8988T (cell line): ENCODE measurements at regions not wholly inside any gene's neighbourhood (a gene's known extent, or its start where the extent isn't known, plus 50 kb on each side); places are given as distances from the start of the nearest gene placed in this dataset.

Experiments
- DNase-seq: peaks from one replicate; pipeline ENCODE4 v3.0.0; 2011

DNA sequence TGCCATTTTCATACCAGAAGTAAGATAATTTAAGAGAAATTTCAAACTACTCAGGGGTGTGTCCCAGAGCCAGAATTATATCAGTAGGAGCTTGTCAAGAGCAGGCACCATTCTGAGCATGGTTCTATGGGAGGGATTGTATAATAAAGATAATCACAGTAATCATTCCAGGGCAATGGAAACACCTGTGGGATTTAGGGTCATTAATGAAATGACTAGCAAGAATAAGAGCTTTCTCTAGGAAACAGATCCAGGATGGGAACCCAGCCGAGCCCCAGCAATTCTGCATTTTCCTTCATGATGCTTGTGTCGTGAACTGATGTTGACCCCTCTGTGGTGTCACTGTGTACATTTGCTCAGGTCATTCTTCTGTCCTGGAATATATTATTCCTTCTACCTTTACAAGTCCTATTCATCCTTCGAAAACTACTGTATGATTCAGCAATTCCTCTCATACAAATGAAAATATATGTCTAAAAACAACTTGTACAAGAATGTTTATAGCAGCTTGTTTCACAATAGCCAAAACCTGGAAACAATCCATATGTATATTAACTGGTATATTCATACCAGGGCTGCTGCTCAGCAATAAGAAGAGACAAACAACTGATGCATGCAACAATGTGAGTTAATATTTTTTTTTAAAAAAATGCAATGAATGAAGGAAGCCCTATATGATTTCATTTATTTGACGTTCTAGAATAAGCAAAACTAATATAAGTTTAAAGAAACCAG, 687.8 kb upstream of the KLHL29 start:
- no peak for DNase-seq

DNA sequence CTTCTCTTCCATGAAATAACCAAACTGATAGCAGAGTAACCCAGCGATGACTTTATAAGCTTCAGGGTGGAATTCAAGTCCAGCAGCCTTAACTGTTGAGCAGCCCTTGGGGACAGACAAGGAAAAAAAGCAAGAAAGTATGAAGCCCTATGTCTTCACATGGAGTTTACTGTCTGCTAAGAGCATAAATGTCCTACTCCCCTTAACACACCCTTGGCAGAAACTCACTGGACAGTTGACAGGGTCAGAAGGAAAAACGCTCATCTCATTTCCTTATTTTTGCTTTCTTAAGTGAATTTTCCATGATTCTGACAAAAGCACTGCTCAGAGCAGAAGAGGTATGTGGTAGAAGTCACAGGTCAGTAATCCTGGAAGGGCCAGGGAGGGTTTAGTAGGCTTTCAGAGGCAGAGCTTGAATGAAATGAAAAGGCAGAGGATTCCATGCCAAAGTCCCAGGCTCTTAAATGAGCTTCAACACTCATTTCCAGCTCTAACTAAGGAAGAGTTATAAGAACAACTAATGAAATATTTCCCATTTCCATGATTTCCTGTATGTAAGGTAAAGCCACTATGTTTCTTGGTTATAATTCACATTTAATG, 683.3 kb upstream of the KLHL29 start:
- no peak for DNase-seq

DNA sequence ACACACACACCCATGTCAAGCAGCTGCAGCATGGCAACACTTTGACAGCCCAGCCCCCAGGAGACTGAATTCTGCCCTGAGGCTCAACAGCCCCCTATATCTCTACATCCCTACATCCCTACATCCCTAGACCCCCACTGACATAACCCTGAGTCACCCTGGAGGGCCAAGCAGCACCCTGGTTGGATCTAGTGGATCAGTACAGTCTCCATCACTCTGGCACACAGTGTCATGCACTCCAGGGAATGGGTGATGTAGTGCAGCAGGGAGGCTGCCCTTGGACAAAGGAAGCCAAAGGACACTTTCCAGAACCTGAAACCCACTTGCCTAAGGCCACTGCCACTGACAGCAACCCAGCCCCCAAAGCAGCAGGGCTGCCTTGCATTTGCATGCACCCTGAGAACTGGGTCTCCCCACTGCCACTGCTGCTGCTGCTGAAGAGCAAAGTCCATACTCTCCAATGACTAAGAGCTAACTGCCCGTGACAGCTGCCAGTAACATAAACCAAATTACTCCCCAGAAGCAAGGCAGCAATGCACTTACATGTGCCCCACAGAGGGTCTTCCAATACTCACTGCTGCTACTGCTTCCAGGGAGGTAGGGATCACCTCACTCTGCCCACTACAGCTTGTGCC, 681.6 kb upstream of the KLHL29 start:
- no peak for DNase-seq

DNA sequence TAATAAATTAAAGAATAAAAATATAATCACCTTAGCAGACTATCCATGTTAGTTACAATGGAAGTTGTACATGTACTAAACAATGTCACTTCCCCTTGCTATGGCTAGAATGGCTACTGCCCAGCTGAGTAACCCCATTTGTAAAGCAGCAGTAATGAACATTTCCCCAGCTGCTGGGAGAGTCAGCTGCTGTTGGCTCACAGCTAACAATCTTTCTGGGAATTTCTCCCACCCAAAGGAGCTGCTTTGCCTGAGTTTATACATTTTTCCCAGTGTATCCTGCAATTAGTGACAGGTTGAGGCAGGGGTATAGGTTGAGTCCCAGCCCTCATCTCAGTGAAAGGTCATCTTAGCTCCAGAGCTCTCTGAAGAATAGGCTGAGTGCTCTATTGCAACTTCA, 665.6 kb upstream of the KLHL29 start:
- no peak for DNase-seq

DNA sequence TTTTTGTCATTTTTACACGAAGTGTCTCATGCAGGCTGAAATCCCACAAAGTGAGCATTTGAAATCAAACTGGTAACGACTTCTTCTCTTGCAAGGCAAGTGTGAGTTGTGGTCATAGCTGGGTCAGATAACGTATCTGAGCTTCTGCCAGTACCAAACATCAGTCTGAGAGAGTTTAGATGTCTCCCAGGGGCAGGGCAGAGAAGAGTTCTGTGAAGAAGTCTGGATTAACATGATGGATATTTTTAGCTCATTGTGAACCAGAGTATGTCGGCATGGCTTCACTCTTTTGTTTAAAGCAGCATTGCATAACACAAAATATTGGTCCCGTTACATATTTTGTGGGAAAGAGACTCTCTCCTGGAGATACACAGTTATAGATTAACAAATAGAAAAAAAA, 655.5 kb upstream of the KLHL29 start:
- no peak for DNase-seq

DNA sequence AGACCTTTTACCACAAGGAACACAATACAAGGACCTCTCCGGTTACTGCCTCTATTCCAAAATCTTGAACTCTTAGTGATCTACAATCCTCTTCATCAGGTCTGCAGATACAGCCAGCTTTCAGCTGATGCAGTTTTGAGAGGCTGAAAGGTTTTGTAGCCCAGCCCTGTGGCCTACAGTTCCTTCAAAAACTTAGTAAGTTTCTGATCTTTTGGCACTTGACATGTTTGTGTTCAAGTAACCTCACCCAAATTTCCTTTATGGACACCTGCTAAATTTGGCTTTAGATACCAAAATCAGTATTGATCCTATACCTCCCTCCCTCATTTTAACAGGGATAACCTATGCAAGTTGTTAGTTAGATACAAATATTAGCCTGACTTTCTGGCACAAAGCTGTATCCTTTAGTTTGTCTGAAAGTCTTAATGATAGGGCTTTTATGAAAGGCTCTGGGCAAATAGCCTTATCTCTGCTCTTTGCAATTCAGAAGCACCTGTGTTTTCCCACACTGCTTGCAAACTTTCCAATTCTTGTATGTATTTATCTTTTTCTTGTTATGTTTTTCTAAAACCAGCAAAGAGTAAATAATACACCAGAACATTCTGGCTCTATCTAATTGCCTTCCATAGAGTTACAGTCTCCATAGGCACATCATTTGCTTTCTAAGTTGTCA, 650.5 kb upstream of the KLHL29 start:
- no peak for DNase-seq

DNA sequence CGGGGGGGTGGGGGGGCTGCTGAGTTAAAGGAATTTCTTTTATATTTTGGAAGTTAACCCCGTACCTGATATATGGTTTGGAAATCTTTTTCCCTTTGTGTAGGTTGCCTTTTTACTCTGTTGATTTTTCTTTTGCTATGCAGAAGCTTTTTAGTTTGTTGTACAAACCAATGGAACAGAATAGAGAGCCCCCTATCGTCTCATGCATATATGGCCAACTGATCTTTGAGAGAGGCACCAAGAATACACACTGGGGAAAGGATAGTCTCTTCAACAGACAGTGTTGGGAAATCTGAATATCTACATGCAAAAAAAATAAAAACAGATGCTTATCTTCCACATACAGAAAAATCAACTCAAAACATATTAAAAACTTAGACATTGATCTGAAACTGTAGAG, 647.8 kb upstream of the KLHL29 start:
- DNase-seq, result no peak

DNA sequence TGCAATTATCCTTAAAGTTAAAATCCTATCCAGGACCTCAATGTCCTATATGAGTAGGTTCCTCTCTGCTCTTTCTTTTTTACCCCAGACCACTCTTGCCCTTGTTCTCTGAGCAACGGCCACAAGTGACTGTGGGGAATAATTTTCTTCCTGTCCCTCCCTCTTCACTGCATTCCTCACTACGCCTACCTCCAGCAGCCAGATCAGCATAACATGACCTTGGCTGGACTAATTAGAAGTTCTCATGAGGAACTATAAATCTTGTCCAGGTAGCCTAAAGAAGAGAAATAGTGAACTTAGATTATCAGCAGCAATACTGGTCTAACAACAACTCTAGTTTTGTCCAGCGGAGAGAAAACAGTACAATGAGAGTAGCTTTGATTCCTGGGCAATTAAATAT, 643.8 kb upstream of the KLHL29 start:
- no peak for DNase-seq

DNA sequence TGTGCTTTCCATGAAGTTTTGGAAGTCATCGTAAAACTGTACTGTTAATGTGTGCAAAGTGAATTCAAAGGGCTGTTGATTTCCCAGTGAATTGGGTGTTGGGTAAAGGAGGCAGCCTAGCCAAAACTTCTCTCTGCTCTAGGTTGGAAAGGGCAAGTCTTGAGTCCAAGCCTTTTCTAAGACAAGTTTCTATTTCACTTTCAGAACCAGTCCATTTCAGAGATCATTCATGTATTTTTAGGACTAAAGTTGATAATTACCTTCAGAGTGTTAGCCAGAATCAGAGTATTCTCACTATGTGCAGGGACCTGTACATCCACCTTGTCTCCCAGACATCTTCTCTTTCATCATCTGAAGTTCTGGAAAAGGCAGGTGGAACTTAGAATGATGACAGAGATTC, 636.1 kb upstream of the KLHL29 start:
- no peak for DNase-seq

DNA sequence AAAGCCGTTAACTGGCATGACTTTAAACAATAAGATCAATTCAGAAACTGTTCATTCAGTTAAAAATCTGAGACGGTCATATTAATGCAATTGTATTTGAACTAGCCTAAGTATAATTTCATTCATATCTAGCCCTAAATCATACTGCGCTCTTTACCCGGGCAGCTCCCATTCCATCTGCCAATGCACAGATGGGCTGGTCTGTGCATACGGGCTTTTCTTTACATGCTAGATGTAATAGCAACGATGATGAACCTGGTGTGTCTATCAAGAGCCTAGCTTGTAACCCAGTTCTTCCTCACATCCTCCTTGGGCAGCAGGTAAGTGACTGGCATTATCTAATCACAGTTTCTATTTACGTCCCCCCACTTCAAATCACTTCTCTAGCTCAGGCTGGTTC, 631.5 kb upstream of the KLHL29 start:
- DNase-seq, result no peak

DNA sequence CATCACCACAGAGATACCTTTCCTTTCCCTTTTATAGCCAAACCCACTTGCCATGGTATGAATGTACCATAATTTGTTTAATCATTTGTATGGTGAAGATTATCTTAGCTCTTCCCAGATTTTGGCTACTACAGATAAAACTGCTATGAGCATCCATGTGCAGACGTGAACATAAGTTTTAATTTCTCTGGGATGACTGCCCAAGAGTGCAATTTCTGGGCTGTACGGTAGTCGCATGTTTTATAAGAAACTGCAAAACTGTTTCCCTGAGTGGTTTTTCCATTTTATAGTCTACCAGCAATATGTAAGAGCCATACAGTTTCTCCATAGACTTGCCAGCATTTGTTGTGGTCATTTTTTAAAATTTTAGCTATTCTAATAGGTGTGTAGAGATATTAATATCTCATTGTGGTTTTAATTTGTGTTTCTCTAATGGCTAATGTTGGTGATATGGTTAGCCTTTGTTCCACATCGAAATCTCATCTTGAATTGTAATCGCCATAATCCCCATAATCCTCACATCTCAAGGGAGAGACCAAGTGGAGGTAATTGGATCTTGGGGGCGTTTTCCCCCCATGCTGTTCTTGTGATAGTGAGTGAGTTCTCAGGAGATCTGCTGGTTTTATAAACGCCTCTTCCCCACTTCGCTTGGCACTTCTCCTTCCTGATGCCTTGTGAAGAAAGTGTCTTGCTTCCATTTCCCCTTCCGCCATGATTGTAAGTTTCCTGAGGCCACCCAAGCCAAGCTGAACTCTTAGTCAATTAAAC, 628.5 kb upstream of the KLHL29 start:
- DNase-seq, result no peak

DNA sequence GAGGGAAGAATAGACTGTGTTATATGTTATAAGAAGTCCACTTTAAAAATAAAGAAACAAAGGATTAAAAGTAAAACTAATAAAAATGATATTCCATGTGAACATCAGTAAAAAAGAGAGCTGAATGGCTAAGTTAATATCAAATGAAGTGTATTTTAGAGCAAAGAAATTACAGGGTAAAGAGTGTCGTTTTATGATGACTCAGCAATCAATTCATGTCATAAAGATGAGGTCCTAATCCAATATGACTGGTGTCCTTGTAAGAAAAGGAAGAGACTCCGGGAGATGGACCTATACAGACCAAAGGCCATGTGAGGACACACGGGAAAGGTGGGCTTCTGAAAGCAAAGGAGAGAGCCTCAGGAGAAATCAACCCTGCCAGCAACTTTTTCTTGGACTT, 615.5 kb upstream of the KLHL29 start:
- DNase-seq, result no peak

DNA sequence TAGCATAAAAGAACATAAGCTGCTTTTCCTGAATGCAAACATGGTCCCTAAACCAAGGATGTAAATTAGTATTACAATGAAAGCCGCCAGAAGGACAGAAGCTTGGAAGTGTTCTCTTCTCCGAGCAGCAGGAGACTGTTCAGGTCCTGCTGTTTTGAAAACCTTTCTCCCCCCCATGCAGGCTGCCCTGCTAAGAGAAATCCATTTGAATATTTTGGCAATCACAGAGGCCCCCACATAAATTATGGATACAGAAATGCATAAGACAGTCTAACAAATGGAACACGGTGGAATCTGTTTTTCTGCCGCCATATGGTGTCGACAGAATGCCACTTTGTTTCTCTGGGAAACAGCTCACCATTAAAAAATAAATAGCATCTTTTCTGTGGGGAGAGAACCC, 600.4 kb upstream of the KLHL29 start:
- DNase-seq, result no peak

DNA sequence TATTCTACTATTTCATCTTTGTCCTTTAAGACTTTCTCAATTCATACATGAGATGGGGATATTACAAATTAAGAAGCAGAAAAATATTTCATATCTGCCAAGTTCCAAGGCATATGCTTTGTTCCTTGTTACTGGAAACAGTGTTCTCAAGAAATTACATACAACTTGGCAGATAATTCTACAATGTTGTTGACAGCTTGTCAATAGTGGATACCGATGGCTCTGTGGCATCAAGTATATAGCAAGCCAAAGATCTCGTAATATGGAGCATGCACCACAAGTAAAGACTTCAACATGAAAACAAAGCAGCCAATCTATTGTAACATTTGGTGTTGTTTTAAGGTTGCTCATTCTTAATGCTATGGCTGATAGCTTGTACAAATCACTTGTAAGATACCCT, 598.2 kb upstream of the KLHL29 start:
- no peak for DNase-seq

DNA sequence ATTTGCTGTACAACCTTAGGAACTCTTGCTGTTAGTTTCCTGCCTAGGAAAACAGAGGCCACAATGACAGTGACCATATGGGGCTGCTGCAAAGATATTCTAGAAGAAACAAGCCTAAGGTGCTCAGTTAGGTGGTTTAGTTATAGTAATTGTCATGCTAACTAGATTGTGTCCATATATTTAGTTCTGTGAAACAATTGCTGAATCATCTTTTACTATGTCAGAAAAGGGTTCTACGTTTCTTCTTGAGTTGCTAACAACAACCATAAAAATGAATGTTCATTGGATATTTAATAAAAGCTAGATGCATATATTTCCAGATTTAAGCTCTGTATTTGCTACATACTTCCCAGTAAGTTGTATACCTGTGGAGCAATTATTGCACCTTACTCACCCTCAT, 597.2 kb upstream of the KLHL29 start:
- no peak for DNase-seq

DNA sequence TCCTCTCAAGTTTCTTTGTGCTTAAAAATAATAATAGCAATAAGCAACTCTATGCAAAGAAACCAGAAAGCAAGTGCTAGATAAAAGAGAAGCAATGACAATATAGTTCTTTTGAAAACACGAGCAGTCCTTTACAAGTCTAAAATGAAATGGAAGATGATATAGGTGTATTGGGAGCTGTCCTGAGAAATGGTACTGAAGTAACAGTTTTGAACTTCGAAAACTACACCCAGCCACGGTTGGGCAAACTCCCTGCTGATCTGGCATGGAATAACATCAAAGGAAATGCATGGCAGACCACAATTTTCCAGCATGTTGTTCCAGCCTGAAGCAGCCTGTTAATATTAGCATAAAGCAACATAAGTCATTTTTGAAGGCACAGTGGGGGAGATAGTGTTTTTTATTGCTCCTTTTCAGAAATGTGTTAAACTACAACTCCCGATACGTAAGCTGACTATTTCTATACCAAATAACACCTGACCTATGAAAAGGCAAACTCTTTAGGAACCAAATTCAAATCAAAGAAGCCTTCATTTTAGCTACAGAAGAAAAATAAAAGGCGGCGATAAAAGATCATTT, 596.1 kb upstream of the KLHL29 start:
- DNase-seq, result no peak

DNA sequence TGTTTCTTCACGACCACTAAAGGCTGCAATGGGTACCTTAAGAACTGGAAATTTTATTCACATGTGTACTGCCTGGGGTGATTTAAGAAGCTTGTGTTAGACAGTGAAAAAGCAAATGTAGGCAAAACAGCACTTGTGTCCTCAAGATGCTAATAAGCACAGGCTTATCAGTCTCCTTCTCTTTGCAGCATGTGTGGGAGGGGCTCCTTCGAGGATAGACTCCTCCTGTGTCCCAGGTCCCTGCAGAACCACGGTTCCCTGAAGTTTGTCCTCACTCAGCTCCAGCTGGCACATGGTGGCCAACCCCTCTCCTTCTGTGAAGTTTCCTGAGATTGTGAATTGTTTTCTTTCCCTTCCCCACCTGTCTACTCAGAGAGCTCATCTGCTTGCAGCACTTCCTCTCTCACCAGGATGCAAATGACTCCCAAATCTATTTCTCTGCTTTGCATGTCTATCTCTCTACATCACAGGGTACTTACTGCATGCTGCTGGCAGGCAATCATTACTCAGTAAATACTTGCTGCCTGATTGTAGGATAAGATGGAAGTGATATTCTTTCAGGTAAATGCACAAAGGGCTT, 589.6 kb upstream of the KLHL29 start:
- no peak for DNase-seq

DNA sequence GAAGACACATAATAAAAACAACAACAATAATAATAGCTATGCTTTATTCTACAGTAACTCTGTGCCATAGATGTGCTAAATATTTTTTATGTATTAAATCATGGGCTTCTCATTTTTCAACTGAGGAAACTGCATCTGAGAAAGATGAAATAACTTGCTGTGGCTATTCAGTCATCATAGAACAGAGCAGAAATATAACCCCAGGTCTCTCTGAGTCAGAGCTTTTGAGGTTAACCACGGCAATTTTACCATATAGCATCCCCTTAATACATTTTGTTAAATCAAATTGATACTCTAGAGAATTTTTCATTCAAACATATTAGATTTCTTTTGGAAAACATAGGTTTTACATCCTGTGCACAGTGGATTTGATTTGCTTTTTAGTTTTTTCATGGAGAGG, 586.6 kb upstream of the KLHL29 start:
- DNase-seq, result no peak

DNA sequence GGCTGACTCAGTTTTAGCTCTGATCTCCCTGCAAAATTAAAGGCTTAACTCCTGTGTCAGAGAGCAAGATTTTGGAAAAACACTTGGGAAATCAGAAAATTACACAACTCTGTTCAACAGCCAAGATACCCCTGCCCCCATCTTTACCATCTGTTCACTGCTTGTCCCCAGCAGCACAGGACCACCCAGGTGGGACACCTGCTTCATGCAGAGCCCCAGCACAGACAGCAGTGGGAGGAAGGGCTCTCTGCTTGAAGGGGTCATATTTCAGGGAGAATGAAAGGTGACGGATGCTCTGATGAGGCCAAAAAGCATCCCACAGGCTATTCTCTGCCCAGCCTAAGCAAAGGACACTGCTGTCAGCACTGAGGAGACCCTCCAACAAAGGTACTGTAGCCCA, 584.6 kb upstream of the KLHL29 start:
- DNase-seq, result no peak

DNA sequence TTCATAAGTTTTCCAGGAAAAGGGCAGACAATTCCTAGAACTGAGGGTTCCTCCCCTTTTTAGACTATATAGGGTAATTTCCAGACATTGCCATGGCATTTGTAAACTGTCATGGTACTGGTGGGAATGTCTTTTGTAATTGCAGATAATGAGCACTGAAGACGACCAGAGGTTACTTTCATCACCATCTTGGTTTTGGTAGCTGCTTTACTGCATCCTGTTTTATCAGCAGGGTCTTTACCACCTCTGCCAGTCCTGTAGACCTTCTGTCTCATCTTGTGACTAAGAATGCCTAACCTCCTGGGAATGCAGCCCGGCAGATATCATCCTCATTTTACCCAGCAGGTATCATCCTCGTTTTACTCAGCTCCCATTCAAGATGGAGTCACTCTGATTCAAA, 583.9 kb upstream of the KLHL29 start:
- DNase-seq, result no peak

DNA sequence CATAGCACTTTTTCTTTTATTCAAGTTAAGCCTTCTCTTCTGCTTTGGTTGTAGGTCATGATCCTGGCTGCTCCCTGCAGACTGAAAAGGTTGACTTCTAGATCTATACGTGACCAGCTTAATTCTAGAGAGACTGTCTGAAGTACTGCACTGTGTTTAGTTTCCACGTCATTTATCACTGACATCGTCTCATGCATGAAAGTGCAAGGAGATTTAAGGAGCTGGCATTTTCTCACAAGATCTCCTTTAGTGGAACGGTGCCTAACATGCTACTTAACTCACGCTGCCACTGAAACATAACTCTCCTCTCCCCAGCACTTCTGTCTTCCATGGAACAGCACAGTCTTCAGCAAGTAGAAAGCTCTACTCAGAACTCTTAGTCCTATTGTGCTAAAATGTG, 583.0 kb upstream of the KLHL29 start:
- DNase-seq, result no peak

DNA sequence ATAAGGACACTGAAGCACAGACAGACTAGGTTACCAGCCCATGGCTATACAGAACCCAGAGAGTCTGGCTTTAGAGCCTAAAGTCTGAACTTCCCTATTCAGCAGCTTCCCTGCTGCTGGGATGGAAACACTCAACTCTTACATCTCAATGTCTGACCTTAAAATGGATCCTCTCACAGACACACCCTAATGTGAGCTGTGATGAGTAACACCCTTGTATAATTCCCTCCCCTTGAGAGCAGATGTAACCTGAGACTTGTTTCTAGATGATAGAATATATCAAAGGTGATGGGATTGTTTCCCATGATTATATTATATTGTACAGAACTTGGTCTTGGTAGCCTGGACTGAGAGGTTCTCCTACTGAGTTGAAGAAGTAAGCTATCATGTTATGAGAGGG, 577.1 kb upstream of the KLHL29 start:
- DNase-seq, result no peak

DNA sequence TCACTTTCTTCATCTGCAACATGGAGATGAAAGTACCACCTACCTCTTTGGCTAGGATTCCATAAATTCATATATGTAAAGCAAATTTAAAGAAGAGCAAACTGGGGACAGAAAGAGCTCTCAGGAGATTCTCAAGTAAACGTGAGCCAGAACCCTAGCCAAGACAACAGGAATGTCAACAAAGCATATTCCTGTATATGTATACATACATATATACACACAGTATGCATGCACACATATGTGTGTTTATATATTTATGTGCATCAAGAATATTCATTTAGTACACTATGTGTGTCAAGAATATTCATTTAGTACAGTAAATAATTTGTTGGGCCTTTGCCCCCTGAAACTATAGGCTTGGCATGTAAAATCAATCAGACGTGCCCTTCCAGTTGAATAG, 574.4 kb upstream of the KLHL29 start:
- no peak for DNase-seq
